ENCODE measurements at regions not wholly inside any gene's neighbourhood (a gene's known extent, or its start where the extent isn't known, plus 50 kb on each side); places are given as distances from the start of the nearest gene placed in this dataset.

GRCh38 chr6:133040803-133041419 lies 200.2 kb upstream of the EYA4 start:
- TF ChIP-seq CTCF (IDR thresholded peaks at IDR 0.05; ENCODE audit: borderline replicate concordance, insufficient read depth, low read depth, low read length) = no peak
- no peak overlapping the region for H3K4me3 ChIP-seq (ENCODE audit: low read depth, low read length)

GRCh38 chr6:133042550-133043120 lies 198.5 kb upstream of the EYA4 start:
- H3K4me3 ChIP-seq (ENCODE audit: low read depth, low read length) = no peak overlapping the region
- TF ChIP-seq CTCF (IDR thresholded peaks at IDR 0.05; ENCODE audit: borderline replicate concordance, insufficient read depth, low read depth, low read length) = no peak

GRCh38 chr6:133046576-133046975 lies 194.6 kb upstream of the EYA4 start:
- H3K4me3 ChIP-seq (ENCODE audit: low read depth, low read length) = no peak overlapping the region
- no peak for TF ChIP-seq CTCF (IDR thresholded peaks at IDR 0.05; ENCODE audit: borderline replicate concordance, insufficient read depth, low read depth, low read length)

GRCh38 chr6:133047065-133047665 lies 194.0 kb upstream of the EYA4 start:
- no peak overlapping the region for H3K4me3 ChIP-seq (ENCODE audit: low read depth, low read length)
- TF ChIP-seq CTCF (IDR thresholded peaks at IDR 0.05; ENCODE audit: borderline replicate concordance, insufficient read depth, low read depth, low read length) = no peak

GRCh38 chr6:133047706-133048105 lies 193.5 kb upstream of the EYA4 start:
- no peak for TF ChIP-seq CTCF (IDR thresholded peaks at IDR 0.05; ENCODE audit: borderline replicate concordance, insufficient read depth, low read depth, low read length)
- H3K4me3 ChIP-seq (ENCODE audit: low read depth, low read length) = no peak overlapping the region

- no peak for TF ChIP-seq CTCF (IDR thresholded peaks at IDR 0.05; ENCODE audit: borderline replicate concordance, insufficient read depth, low read depth, low read length)
These were observed 189.9 kb upstream of the EYA4 start for GRCh38 chr6:133051240-133051639.

GRCh38 chr6:133052465-133052864 lies 188.7 kb upstream of the EYA4 start:
- no peak for TF ChIP-seq CTCF (IDR thresholded peaks at IDR 0.05; ENCODE audit: borderline replicate concordance, insufficient read depth, low read depth, low read length)
- no peak overlapping the region for H3K4me3 ChIP-seq (ENCODE audit: low read depth, low read length)

More at GRCh38 chr6:133051240-133051639, 189.9 kb upstream of the EYA4 start:
- no peak overlapping the region for H3K4me3 ChIP-seq (ENCODE audit: low read depth, low read length)

All from GM12875 (cell line).